Liver (tissue), 8 donors: ENCODE measurements at regions not wholly inside any gene's neighbourhood (a gene's known extent, or its start where the extent isn't known, plus 50 kb on each side); places are given as distances from the start of the nearest gene placed in this dataset.

Experiments
- DNase-seq: peaks from one replicate; pipeline ENCODE4 v3.0.0-alpha.2; 2017; ENCODE audit warnings: low spot score
- H3K27ac ChIP-seq, 2 donors: one replicate each; pipeline ENCODE4 v1.7.0; 2013; ENCODE audit warnings: inconsistent platforms in 2 of 2, low read length in 2 of 2, control low read depth in 1 of 2, low read depth in 1 of 2, mild to moderate bottlenecking in 1 of 2
- H3K27me3 ChIP-seq, 4 donors: one replicate each; pipeline versions ENCODE4 v1.6.1 to v1.7.0; 2013; ENCODE audit warnings: low read length in 3 of 4, inconsistent platforms in 1 of 4, mild to moderate bottlenecking in 1 of 4, moderate library complexity in 1 of 4; ENCODE audit not compliant: control insufficient read depth in 4 of 4, insufficient read depth in 4 of 4
- H3K36me3 ChIP-seq, 4 donors: one replicate each; pipeline versions ENCODE4 v1.6.1 to v1.7.0; 2013; ENCODE audit warnings: low read length in 3 of 4, mild to moderate bottlenecking in 3 of 4, low read depth in 1 of 4, moderate library complexity in 1 of 4; ENCODE audit not compliant: control insufficient read depth in 4 of 4, insufficient read depth in 3 of 4
- H3K4me1 ChIP-seq, 4 donors: one replicate each; pipeline versions ENCODE4 v1.6.1 to v1.7.0; 2013; ENCODE audit warnings: low read length in 3 of 4, mild to moderate bottlenecking in 3 of 4, moderate library complexity in 1 of 4; ENCODE audit not compliant: control insufficient read depth in 4 of 4, insufficient read depth in 4 of 4
- H3K4me3 ChIP-seq, 3 donors: one replicate each; pipeline versions ENCODE4 v1.6.1 to v1.7.0; 2013; ENCODE audit warnings: low read length in 3 of 3, control low read depth in 1 of 3, low read depth in 1 of 3, mild to moderate bottlenecking in 1 of 3
- H3K9ac ChIP-seq, 2 donors: one replicate each; pipeline ENCODE4 v1.7.0; 2013; ENCODE audit warnings: low read length in 2 of 2, mild to moderate bottlenecking in 2 of 2, moderate library complexity in 2 of 2, control low read depth in 1 of 2, low read depth in 1 of 2
- H3K9me3 ChIP-seq, 4 donors: one replicate each; pipeline versions ENCODE4 v1.6.1 to v1.7.0; 2013; ENCODE audit warnings: low read length in 3 of 4; ENCODE audit not compliant: control insufficient read depth in 4 of 4
- ATF3 ChIP-seq: IDR thresholded peaks from 2 replicates; pipeline ENCODE4 v1.6.1; 2016; ENCODE audit warnings: antibody characterized with exemption
- CTCF ChIP-seq: fragments of 150-350 bp; IDR thresholded peaks from 2 replicates; pipeline ENCODE4 v1.5.1; 2017; ENCODE audit warnings: improper control_type of control experiment, low read depth, low read length; ENCODE audit not compliant: missing input control
- EGR1 ChIP-seq, 2 donors: IDR thresholded peaks; 2 replicates each; pipeline ENCODE4 v1.6.1; 2016 to 2018; ENCODE audit warnings: antibody characterized with exemption in 2 of 2, low read depth in 2 of 2
- FOXA1 ChIP-seq: IDR thresholded peaks from 2 replicates; pipeline ENCODE4 v1.6.1; 2016; ENCODE audit warnings: antibody characterized with exemption
- FOXA2 ChIP-seq: IDR thresholded peaks from 2 replicates; pipeline ENCODE4 v1.6.1; 2016; ENCODE audit warnings: antibody characterized with exemption
- GABPA ChIP-seq, 2 donors: IDR thresholded peaks in 1 of 2; conservative IDR thresholded peaks in 1 of 2; 2 replicates each; pipeline ENCODE4 v1.6.1; 2016; ENCODE audit warnings: antibody characterized with exemption in 2 of 2, mild to moderate bottlenecking in 1 of 2, moderate library complexity in 1 of 2
- HNF4A ChIP-seq, 2 donors: conservative IDR thresholded peaks; 2 replicates each; pipeline ENCODE4 v1.6.1; 2016; ENCODE audit warnings: antibody characterized with exemption in 2 of 2, mild to moderate bottlenecking in 2 of 2
- HNF4G ChIP-seq: IDR thresholded peaks from 2 replicates; pipeline ENCODE4 v1.6.1; 2016; ENCODE audit warnings: antibody characterized with exemption
- JUND ChIP-seq, 2 donors: IDR thresholded peaks; 2 replicates each; pipeline ENCODE4 v1.6.1; 2016; ENCODE audit warnings: antibody characterized with exemption in 2 of 2
- MAX ChIP-seq: IDR thresholded peaks from 2 replicates; pipeline ENCODE4 v1.6.1; 2016; ENCODE audit warnings: antibody characterized with exemption
- NR2F2 ChIP-seq: IDR thresholded peaks from 2 replicates; pipeline ENCODE4 v1.6.1; 2016; ENCODE audit warnings: antibody characterized with exemption
- RAD21 ChIP-seq, 2 donors: IDR thresholded peaks; 2 replicates each; pipeline ENCODE4 v1.6.1; 2016; ENCODE audit warnings: antibody characterized with exemption in 2 of 2, mild to moderate bottlenecking in 2 of 2
- REST ChIP-seq: IDR thresholded peaks from 2 replicates; pipeline ENCODE4 v1.6.1; 2016; ENCODE audit warnings: antibody characterized with exemption, mild to moderate bottlenecking
- RXRA ChIP-seq, 2 donors: IDR thresholded peaks; 2 replicates each; pipeline ENCODE4 v1.6.1; 2017 to 2018; ENCODE audit warnings: antibody characterized with exemption in 2 of 2, mild to moderate bottlenecking in 1 of 2
- SP1 ChIP-seq: IDR thresholded peaks from 2 replicates; pipeline ENCODE4 v1.6.1; 2018; ENCODE audit warnings: antibody characterized with exemption, mild to moderate bottlenecking
- TAF1 ChIP-seq: conservative IDR thresholded peaks from 2 replicates; pipeline ENCODE4 v1.6.1; 2016; ENCODE audit warnings: antibody characterized with exemption, mild to moderate bottlenecking
- YY1 ChIP-seq: IDR thresholded peaks from 2 replicates; pipeline ENCODE4 v1.6.1; 2016; ENCODE audit warnings: antibody characterized with exemption, mild to moderate bottlenecking
- ZBTB33 ChIP-seq: IDR thresholded peaks from 2 replicates; pipeline ENCODE4 v1.6.1; 2016; ENCODE audit warnings: antibody characterized with exemption
- WGBS: extraction: QIAGEN DNeasy Blood & Tissue Kit; methylation state at CpG from one replicate; pipeline ENCODE4 v1.1.7; 2013; 5-methylcytosine and 5-hydroxymethylcytosine counted together
- donor health status: healthy.
- donor health status: healthy.
- donor health status: healthy.
- donor health status: healthy.
- donor health status: healthy.

GRCh38 chr13:106630650-106631049, 62.7 kb upstream of the ARGLU1 start:
- no peak for TF ChIP-seq NR2F2
- TF ChIP-seq FOXA1: no peak
- TF ChIP-seq REST: no peak
- no peak for TF ChIP-seq EGR1 (IDR thresholded peaks at IDR 0.05; ENCODE audit: low read depth in 2 of 2)
- no peak for TF ChIP-seq JUND (IDR thresholded peaks at IDR 0.05)
- TF ChIP-seq HNF4A (conservative IDR thresholded peaks at IDR 0.05): no peak
- TF ChIP-seq ZBTB33: no peak
- TF ChIP-seq TAF1: no peak
- TF ChIP-seq FOXA2: no peak
- TF ChIP-seq GABPA (IDR thresholded peaks at IDR 0.05 in 1 of 2, conservative IDR thresholded peaks at IDR 0.05 in 1 of 2): no peak
- TF ChIP-seq RAD21 (IDR thresholded peaks at IDR 0.05): no peak
- H3K4me3 ChIP-seq: no peak overlapping the region
- peaks cover 0 to 11% (median 7%) of the 10 kb centered on the region in 4 donors for H3K4me1 ChIP-seq
- DNase-seq: no peak
- no peaks in the 10 kb centered on the region for H3K9me3 ChIP-seq
- no peak overlapping the region for H3K9ac ChIP-seq
- WGBS: 75% methylated on average over 6 of the region's 6 CpGs
- no peaks in the 10 kb centered on the region for H3K27me3 ChIP-seq
- H3K27ac ChIP-seq: no peak overlapping the region
- no peaks in the 10 kb centered on the region for H3K36me3 ChIP-seq

GRCh38 chr13:106630162-106630561, 62.2 kb upstream of the ARGLU1 start:
- DNase-seq: no peak
- WGBS: 89% methylated on average over 5 of the region's 5 CpGs
- H3K9ac ChIP-seq: no peak overlapping the region
- H3K27me3 ChIP-seq: no peaks in the 10 kb centered on the region
- no peaks in the 10 kb centered on the region for H3K9me3 ChIP-seq
- H3K27ac ChIP-seq: no peak overlapping the region
- H3K4me1 ChIP-seq: peaks cover 0 to 11% (median 7%) of the 10 kb centered on the region in 4 donors
- TF ChIP-seq SP1 (no peak), JUND (IDR thresholded peaks at IDR 0.05) (no peak), ZBTB33 (no peak), YY1 (no peak), HNF4A (conservative IDR thresholded peaks at IDR 0.05) (no peak), CTCF (no peak), HNF4G (no peak), TAF1 (no peak), FOXA2 (no peak), MAX (no peak), FOXA1 (no peak), EGR1 (IDR thresholded peaks at IDR 0.05; ENCODE audit: low read depth in 2 of 2) (no peak), ATF3 (no peak), RXRA (IDR thresholded peaks at IDR 0.05) (no peak), RAD21 (IDR thresholded peaks at IDR 0.05) (no peak), NR2F2 (no peak), REST (no peak)
- H3K36me3 ChIP-seq: no peaks in the 10 kb centered on the region
- H3K4me3 ChIP-seq: no peak overlapping the region
